Activated CD4-positive, alpha-beta T cell treated with anti-CD3 and anti-CD28 coated beads for 48 hours (primary cell): ENCODE measurements at regions not wholly inside any gene's neighbourhood (a gene's known extent, or its start where the extent isn't known, plus 50 kb on each side); places are given as distances from the start of the nearest gene placed in this dataset.

Source experiments
- DNase-seq: peaks from one replicate; pipeline ENCODE4 v3.0.0-alpha.2; 2020

GRCh38 chr6:10028222-10028621 is 386.7 kb downstream of the TFAP2A start:
- DNase-seq = no peak

GRCh38 chr6:10019851-10020250 is 395.0 kb downstream of the TFAP2A start:
- no peak for DNase-seq

GRCh38 chr6:10014557-10014956 is 400.3 kb downstream of the TFAP2A start:
- no peak for DNase-seq

GRCh38 chr6:10000551-10000950 is 414.3 kb downstream of the TFAP2A start:
- DNase-seq = no peak

- DNase-seq = no peak
Observed at GRCh38 chr6:9999796-10000195, 415.1 kb downstream of the TFAP2A start.

- DNase-seq = no peak
Observed at GRCh38 chr6:9986273-9986672, 428.6 kb downstream of the TFAP2A start.

- DNase-seq = no peak
Observed at GRCh38 chr6:9985481-9985880, 429.4 kb downstream of the TFAP2A start.

GRCh38 chr6:9984607-9985006 is 430.3 kb downstream of the TFAP2A start:
- no peak for DNase-seq

GRCh38 chr6:9983168-9983567 is 431.7 kb downstream of the TFAP2A start:
- no peak for DNase-seq

- no peak for DNase-seq
Observed at GRCh38 chr6:9982215-9982614, 432.7 kb downstream of the TFAP2A start.

GRCh38 chr6:9979996-9980395 is 434.9 kb downstream of the TFAP2A start:
- no peak for DNase-seq

- DNase-seq = no peak
Observed at GRCh38 chr6:9978480-9978879, 436.4 kb downstream of the TFAP2A start.

GRCh38 chr6:9977411-9977810 is 437.5 kb downstream of the TFAP2A start:
- DNase-seq = no peak

GRCh38 chr6:9961646-9962045 is 453.2 kb downstream of the TFAP2A start:
- DNase-seq = no peak

GRCh38 chr6:9957215-9957759 is 457.6 kb downstream of the TFAP2A start:
- DNase-seq = no peak

GRCh38 chr6:9948678-9949077 is 466.2 kb downstream of the TFAP2A start:
- no peak for DNase-seq

GRCh38 chr6:9943986-9944385 is 470.9 kb downstream of the TFAP2A start:
- no peak for DNase-seq

GRCh38 chr6:9943026-9943425 is 471.8 kb downstream of the TFAP2A start:
- no peak for DNase-seq

GRCh38 chr6:9942131-9942530 is 472.7 kb downstream of the TFAP2A start:
- DNase-seq = no peak

GRCh38 chr6:9938801-9939200 is 476.1 kb downstream of the TFAP2A start:
- DNase-seq = no peak

GRCh38 chr6:9937031-9937763 is 477.7 kb downstream of the TFAP2A start:
- DNase-seq = no peak

GRCh38 chr6:9936551-9936950 is 478.3 kb downstream of the TFAP2A start:
- DNase-seq = no peak

GRCh38 chr6:9933677-9934076 is 481.2 kb downstream of the TFAP2A start:
- DNase-seq = no peak

GRCh38 chr6:9927275-9927674 is 487.6 kb downstream of the TFAP2A start:
- DNase-seq = no peak

- DNase-seq = no peak
Observed at GRCh38 chr6:9924971-9925370, 489.9 kb downstream of the TFAP2A start.
